Spleen (tissue), 7 donors: ENCODE measurements at regions not wholly inside any gene's neighbourhood (a gene's known extent, or its start where the extent isn't known, plus 50 kb on each side); places are given as distances from the start of the nearest gene placed in this dataset.
"Not testable (repeated sequence)": the region's sequence is repeated elsewhere in the genome, so short reads cannot be mapped to it uniquely, and the experiment has no call there.

Experiments used
- POLR2A ChIP-seq, 3 donors: fragments of 450-650 bp; IDR thresholded peaks; one replicate each; pipeline ENCODE4 v1.5.1; 2017; ENCODE audit warnings: antibody characterized with exemption in 3 of 3, mild to moderate bottlenecking in 1 of 3
- TF ChIP-seq, protein P1 (sequence below), 11 experiments: fragments of 200-600 bp in 7 of 11; fragments of 450-650 bp in 4 of 11; sonication (generic) in 4 of 11; IDR thresholded peaks in 8 of 11; conservative IDR thresholded peaks in 3 of 11; 1 replicate in 7 of 11; 2 replicates in 4 of 11; pipeline versions ENCODE4 v1.4.0 to v1.8.0; 2016 to 2021; ENCODE audit warnings: antibody characterized with exemption in 11 of 11, inconsistent platforms in 4 of 11, mild to moderate bottlenecking in 1 of 11
- donor health status: DM: no; HTN: no; CAD: no; lungs with moderate emphysema.
- donor health status: DM: no; HTN: no; CAD: no.
- donor health status: DM: no; HTN: no; CAD: no.

DNA sequence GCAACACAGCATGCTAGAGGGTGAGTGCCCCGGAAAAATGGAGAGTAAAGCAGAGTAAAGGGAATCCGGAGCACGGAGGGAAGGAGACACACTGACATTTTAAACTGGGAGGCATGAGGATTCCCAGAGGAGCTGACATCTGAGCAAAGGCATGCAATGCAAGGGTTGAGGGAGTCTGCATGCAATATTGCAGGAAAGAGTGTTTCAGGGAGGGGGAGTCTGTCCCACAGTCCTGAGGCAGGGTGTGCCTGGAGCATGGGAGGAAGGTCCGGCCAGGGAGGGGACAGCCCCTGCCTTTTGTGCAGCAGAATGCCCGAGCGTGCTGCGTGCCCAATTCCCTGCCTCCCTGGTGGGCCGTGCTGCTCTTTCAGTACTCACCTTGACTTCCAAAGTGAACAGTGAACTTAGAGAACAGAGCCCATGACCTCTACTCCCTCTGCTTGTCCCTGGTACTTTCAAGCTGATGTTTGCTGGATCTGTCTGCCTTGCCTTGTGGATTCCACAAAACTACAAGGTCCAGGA lies 163.9 kb downstream of the IGLL1 start:
- TF ChIP-seq POLR2A (IDR thresholded peaks at IDR 0.05), result not testable (repeated sequence)
- TF ChIP-seq, protein P1, sequence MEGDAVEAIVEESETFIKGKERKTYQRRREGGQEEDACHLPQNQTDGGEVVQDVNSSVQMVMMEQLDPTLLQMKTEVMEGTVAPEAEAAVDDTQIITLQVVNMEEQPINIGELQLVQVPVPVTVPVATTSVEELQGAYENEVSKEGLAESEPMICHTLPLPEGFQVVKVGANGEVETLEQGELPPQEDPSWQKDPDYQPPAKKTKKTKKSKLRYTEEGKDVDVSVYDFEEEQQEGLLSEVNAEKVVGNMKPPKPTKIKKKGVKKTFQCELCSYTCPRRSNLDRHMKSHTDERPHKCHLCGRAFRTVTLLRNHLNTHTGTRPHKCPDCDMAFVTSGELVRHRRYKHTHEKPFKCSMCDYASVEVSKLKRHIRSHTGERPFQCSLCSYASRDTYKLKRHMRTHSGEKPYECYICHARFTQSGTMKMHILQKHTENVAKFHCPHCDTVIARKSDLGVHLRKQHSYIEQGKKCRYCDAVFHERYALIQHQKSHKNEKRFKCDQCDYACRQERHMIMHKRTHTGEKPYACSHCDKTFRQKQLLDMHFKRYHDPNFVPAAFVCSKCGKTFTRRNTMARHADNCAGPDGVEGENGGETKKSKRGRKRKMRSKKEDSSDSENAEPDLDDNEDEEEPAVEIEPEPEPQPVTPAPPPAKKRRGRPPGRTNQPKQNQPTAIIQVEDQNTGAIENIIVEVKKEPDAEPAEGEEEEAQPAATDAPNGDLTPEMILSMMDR (IDR thresholded peaks at IDR 0.05 in 8 of 11, conservative IDR thresholded peaks at IDR 0.05 in 3 of 11), result not testable (repeated sequence)
